K562 (cell line): ENCODE measurements at regions not wholly inside any gene's neighbourhood (a gene's known extent, or its start where the extent isn't known, plus 50 kb on each side); places are given as distances from the start of the nearest gene placed in this dataset.

Experiments
- ATAC-seq: fragments of 200-7000 bp; cut with Tn5 transposase; 3 replicates; pipeline ENCODE4 v1.9.1; 2020; ENCODE audit warnings: moderate library complexity
- BruUV-seq: library from RNA; stranded (reverse); fragments of 400-500 nt; replicated peaks from 2 replicates; lab custom pipeline; 2021; lab: Mats Ljungman, UMichigan
- CTCF ChIA-PET: fragments of 300-600 bp; formaldehyde crosslinking; extraction: SDS; loops from one replicate; lab custom pipeline; 2021; ENCODE audit warnings: low intra/inter-chr PET ratio; lab: Yijun Ruan, JAX
- POLR2A ChIA-PET: fragments of 300-600, 350-650 bp; sonication (Branson Sonifier 250); formaldehyde crosslinking; extraction: SDS; loops from one replicate; lab custom pipeline; 2021; ENCODE audit warnings: antibody characterized with exemption, inconsistent platforms; lab: Yijun Ruan, JAX
- DNase-seq, 4 experiments: peaks; one replicate each; pipeline versions ENCODE4 v3.0.0 to v3.0.0-alpha.2; 2011 to 2018; ENCODE audit warnings: low spot score in 3 of 4, mixed read lengths in 3 of 4; ENCODE audit errors: extremely low read depth in 1 of 4
- FAIRE-seq: peaks from 2 replicates; lab custom pipeline; 2011; peaks lifted over from hg19 to GRCh38; lab: Jason Lieb, UNC
- H2AFZ ChIP-seq: 2 replicates; pipeline ENCODE4 v1.6.0; 2011; ENCODE audit warnings: low read depth, low read length, control low read depth, inconsistent platforms
- H3K27ac ChIP-seq: fragments of 200-600 bp; 3 replicates; pipeline ENCODE4 v1.8.0; 2011; ENCODE audit warnings: low read depth, mild to moderate bottlenecking, control low read depth, inconsistent platforms, low read length, moderate library complexity, mixed read lengths; ENCODE audit errors: extremely low read depth
- H3K27me3 ChIP-seq, 2 experiments: fragments of 300-600 bp in 1 of 2; 2 replicates in 1 of 2; 3 replicates in 1 of 2; pipeline versions ENCODE4 v1.6.0 to v1.8.0; 2011; ENCODE audit warnings: inconsistent platforms in 2 of 2, low read length in 2 of 2, mild to moderate bottlenecking in 1 of 2, mixed read lengths in 1 of 2, moderate library complexity in 1 of 2; ENCODE audit not compliant: control insufficient read depth in 2 of 2, insufficient read depth in 2 of 2
- H3K36me3 ChIP-seq: fragments of 300-600 bp; 3 replicates; pipeline ENCODE4 v1.8.0; 2011; ENCODE audit warnings: mild to moderate bottlenecking, low read length, inconsistent platforms; ENCODE audit not compliant: control insufficient read depth, insufficient read depth
- H3K4me1 ChIP-seq, 2 experiments: fragments of 200-600 bp in 1 of 2; replicated peaks in 1 of 2; 2 replicates in 1 of 2; 3 replicates in 1 of 2; pipeline versions ENCODE4 v1.5.1 to v1.8.0; 2011; ENCODE audit warnings: inconsistent platforms in 2 of 2, low read length in 2 of 2, mild to moderate bottlenecking in 1 of 2, mixed read lengths in 1 of 2, moderate library complexity in 1 of 2; ENCODE audit not compliant: control insufficient read depth in 2 of 2, insufficient read depth in 2 of 2
- H3K4me2 ChIP-seq: 2 replicates; pipeline ENCODE4 v1.6.1; 2011; ENCODE audit warnings: low read length, control low read depth, inconsistent platforms, mixed read lengths; ENCODE audit not compliant: insufficient read depth
- H3K4me3 ChIP-seq: fragments of 200-600 bp; sonication (generic), shearing (Covaris generic); 2 replicates; pipeline ENCODE4 v1.5.1; 2016; ENCODE audit warnings: control low read depth, inconsistent platforms
- H3K79me2 ChIP-seq: fragments of 200-600 bp; 3 replicates; pipeline ENCODE4 v1.8.0; 2011; ENCODE audit warnings: low read length, inconsistent platforms; ENCODE audit not compliant: control insufficient read depth, insufficient read depth
- H3K9ac ChIP-seq, 2 experiments: 2 replicates each; pipeline versions ENCODE4 v1.6.0 to v1.6.1; 2011; ENCODE audit warnings: low read depth in 2 of 2, low read length in 2 of 2, control low read depth in 1 of 2, inconsistent platforms in 1 of 2, mild to moderate bottlenecking in 1 of 2, mixed read lengths in 1 of 2; ENCODE audit not compliant: insufficient read depth in 1 of 2
- H3K9me1 ChIP-seq: one replicate; pipeline ENCODE4 v1.6.0; 2011; ENCODE audit warnings: inconsistent platforms, mild to moderate bottlenecking, low read length, moderate library complexity; ENCODE audit not compliant: control insufficient read depth, insufficient read depth
- H3K9me3 ChIP-seq: replicated peaks from 2 replicates; pipeline ENCODE4 v1.5.1; 2011; ENCODE audit warnings: low read depth, low read length, inconsistent platforms; ENCODE audit not compliant: control insufficient read depth, insufficient read depth
- H4K20me1 ChIP-seq: replicated peaks from 2 replicates; pipeline ENCODE4 v1.6.1; 2011; ENCODE audit warnings: low read length, inconsistent platforms, mixed read lengths; ENCODE audit not compliant: control insufficient read depth, insufficient read depth
- AFF1 ChIP-seq, 2 experiments: fragments of 450-650 bp; IDR thresholded peaks; 2 replicates each; pipeline ENCODE4 v1.6.1; 2018; ENCODE audit warnings: mild to moderate bottlenecking in 2 of 2, low read depth in 1 of 2; ENCODE audit not compliant: partially characterized antibody in 2 of 2
- HNRNPH1 ChIP-seq: fragments of 200-400 bp; formaldehyde crosslinking; optimal IDR thresholded peaks from 2 replicates; pipeline ENCODE3; 2017; ENCODE audit warnings: low read depth, mild to moderate bottlenecking, low read length, moderate library complexity
- ID3 ChIP-seq, 2 experiments: fragments of 250-450 bp in 1 of 2; fragments of 450-650 bp in 1 of 2; sonication (Bioruptor Pico) in 1 of 2; IDR thresholded peaks; 2 replicates each; pipeline versions ENCODE4 v1.6.1 to v1.8.0; 2016 to 2021; ENCODE audit warnings: mild to moderate bottlenecking in 2 of 2, moderate library complexity in 2 of 2, missing compliant biosample characterization in 1 of 2, missing genetic modification characterization in 1 of 2
- NFIC ChIP-seq: fragments of 450-650 bp; IDR thresholded peaks from 2 replicates; pipeline ENCODE4 v1.6.1; 2017; ENCODE audit warnings: mild to moderate bottlenecking, inconsistent platforms
- ZNF589 ChIP-seq: fragments of 200-800 bp; sonication (Bioruptor generic); IDR thresholded peaks from 2 replicates; pipeline ENCODE4 v1.6.1; 2016; ENCODE audit warnings: low read depth, missing genetic modification characterization, missing compliant biosample characterization
- ZNF766 ChIP-seq: fragments of 200-800 bp; sonication (Bioruptor generic); conservative IDR thresholded peaks from 2 replicates; pipeline ENCODE4 v1.6.1; 2016; ENCODE audit warnings: missing genetic modification characterization, missing compliant biosample characterization
- WGBS: fragments of 100-300 bp; shearing (Covaris generic); methylation state at CpG from one replicate; pipeline ENCODE4 v1.1.6; 2016; ENCODE audit warnings: low coverage, mixed read lengths; ENCODE audit not compliant: insufficient coverage; ENCODE audit errors: missing lambda C conversion rate; 5-methylcytosine and 5-hydroxymethylcytosine counted together
- in situ Hi-C: fragments of 300-500 bp; cut with MboI; formaldehyde crosslinking; loops from 4 replicates; pipeline ENCODE4 v1.15.0; 2018; ENCODE audit warnings: inconsistent platforms, mixed read lengths
- intact Hi-C: fragments of 100-400 bp; cut with micrococcal nuclease; formaldehyde crosslinking; loops from 2 replicates; pipeline ENCODE4 v1.14.2; 2022

- intact Hi-C loops (loop anchor here (10.0 kb wide), 1 partner anchor 184 kb away; no protein-coding TSS in a partner anchor), in situ Hi-C loops (no loop called here)
- H3K27ac ChIP-seq, result no peak overlapping the region
- no peak overlapping the region for H3K9ac ChIP-seq
- FAIRE-seq (no peak), DNase-seq (peak in 1 of 4 experiments; percentile 14), ATAC-seq (0 out of 3 replicates have a peak, but pooled peaks have one; percentile 27)
- BruUV-seq, result no TSS peak
- ChIA-PET POLR2A (interaction anchor here (0.6 kb wide), 1 partner anchor 419 kb away, joined by 4 read pairs; no protein-coding TSS in a partner anchor), CTCF (no interaction called here)
- H2AFZ ChIP-seq, result no peak overlapping the region
- no peak overlapping the region for H3K4me3 ChIP-seq
- H3K9me1 ChIP-seq, result no peaks in the 10 kb centered on the region
- 15% methylated on average over 10 of the region's 13 CpGs for WGBS
- no peaks in the 10 kb centered on the region for H3K36me3 ChIP-seq
- H3K79me2 ChIP-seq, result no peaks in the 10 kb centered on the region
- peaks cover 19 to 70% of the 10 kb centered on the region in 2 experiments for H3K27me3 ChIP-seq
- no peaks in the 10 kb centered on the region for H3K9me3 ChIP-seq
- TF ChIP-seq ZNF589 (CRISPR knock-in tag) (no peak), NFIC (peak; percentile 81), ZNF766 (no peak), ID3 (CRISPR knock-in tag; IDR thresholded peaks at IDR 0.05) (no peak), ID3 (tag; IDR thresholded peaks at IDR 0.05) (no peak), HNRNPH1 (no peak), AFF1 (IDR thresholded peaks at IDR 0.05; ENCODE audit: low read depth in 1 of 2, partially characterized antibody in 2 of 2) (no peak)
- H3K4me2 ChIP-seq, result no peak overlapping the region
- 0 out of 2 replicates have a peak, but pooled peaks cover 3% of the 10 kb centered on the region for H4K20me1 ChIP-seq
- no peaks in the 10 kb centered on the region for H3K4me1 ChIP-seq
Observed at GRCh38 chr12:111248236-111249017, 120.5 kb downstream of the PHETA1 start.
